HCT116 (cell line): ENCODE measurements at regions not wholly inside any gene's neighbourhood (a gene's known extent, or its start where the extent isn't known, plus 50 kb on each side); places are given as distances from the start of the nearest gene placed in this dataset.

Source experiments
- EGR1 ChIP-seq: IDR thresholded peaks from 2 replicates; pipeline ENCODE4 v1.6.1; 2012; ENCODE audit warnings: low read depth
- POLR2A ChIP-seq: IDR thresholded peaks from 2 replicates; pipeline ENCODE4 v1.7.0; 2011; ENCODE audit warnings: borderline replicate concordance; ENCODE audit not compliant: insufficient read depth, insufficient read length; ENCODE audit errors: extremely low read depth
- RAD21 ChIP-seq: IDR thresholded peaks from 2 replicates; pipeline ENCODE4 v1.6.1; 2012; ENCODE audit warnings: low read depth, mild to moderate bottlenecking
- SIN3A ChIP-seq: IDR thresholded peaks from 2 replicates; pipeline ENCODE4 v1.6.1; 2012; ENCODE audit warnings: low read depth
- TF ChIP-seq, protein P1 (sequence below), 3 experiments: fragments of 200-600 bp in 1 of 3; sonication (generic) in 1 of 3; IDR thresholded peaks in 2 of 3; conservative IDR thresholded peaks in 1 of 3; 2 replicates each; pipeline ENCODE4 v1.5.1; 2012 to 2017; ENCODE audit warnings: low read depth in 2 of 3, low read length in 2 of 3, antibody characterized with exemption in 1 of 3, borderline replicate concordance in 1 of 3, control low read depth in 1 of 3, mild to moderate bottlenecking in 1 of 3, mixed read lengths in 1 of 3, mixed run types in 1 of 3, moderate library complexity in 1 of 3; ENCODE audit not compliant: insufficient read depth in 1 of 3

DNA sequence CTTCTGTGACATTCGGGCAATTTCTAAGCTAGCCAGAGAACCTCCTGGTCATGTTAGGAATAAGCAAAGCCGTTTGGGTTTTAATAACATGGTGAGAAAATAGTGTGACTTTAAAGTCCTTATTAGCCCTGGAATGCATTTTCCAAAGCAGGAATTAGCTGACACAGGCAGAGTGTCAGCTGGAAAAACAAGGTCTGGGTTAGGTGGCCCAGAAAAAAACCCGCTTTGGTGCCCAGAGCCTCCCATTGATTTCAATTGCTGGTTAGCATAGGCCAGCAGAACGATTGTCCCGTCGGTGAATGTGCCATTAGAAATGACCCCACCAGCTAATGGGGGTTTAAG is 62.1 kb upstream of the CPEB4 start:
- TF ChIP-seq SIN3A (no peak), RAD21 (no peak), POLR2A (no peak), EGR1 (no peak)
- TF ChIP-seq, protein P1, sequence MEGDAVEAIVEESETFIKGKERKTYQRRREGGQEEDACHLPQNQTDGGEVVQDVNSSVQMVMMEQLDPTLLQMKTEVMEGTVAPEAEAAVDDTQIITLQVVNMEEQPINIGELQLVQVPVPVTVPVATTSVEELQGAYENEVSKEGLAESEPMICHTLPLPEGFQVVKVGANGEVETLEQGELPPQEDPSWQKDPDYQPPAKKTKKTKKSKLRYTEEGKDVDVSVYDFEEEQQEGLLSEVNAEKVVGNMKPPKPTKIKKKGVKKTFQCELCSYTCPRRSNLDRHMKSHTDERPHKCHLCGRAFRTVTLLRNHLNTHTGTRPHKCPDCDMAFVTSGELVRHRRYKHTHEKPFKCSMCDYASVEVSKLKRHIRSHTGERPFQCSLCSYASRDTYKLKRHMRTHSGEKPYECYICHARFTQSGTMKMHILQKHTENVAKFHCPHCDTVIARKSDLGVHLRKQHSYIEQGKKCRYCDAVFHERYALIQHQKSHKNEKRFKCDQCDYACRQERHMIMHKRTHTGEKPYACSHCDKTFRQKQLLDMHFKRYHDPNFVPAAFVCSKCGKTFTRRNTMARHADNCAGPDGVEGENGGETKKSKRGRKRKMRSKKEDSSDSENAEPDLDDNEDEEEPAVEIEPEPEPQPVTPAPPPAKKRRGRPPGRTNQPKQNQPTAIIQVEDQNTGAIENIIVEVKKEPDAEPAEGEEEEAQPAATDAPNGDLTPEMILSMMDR (IDR thresholded peaks at IDR 0.05 in 2 of 3, conservative IDR thresholded peaks at IDR 0.05 in 1 of 3; ENCODE audit: borderline replicate concordance in 1 of 3, insufficient read depth in 1 of 3, low read depth in 2 of 3, low read length in 2 of 3): no peak
